ENCODE measurements at regions not wholly inside any gene's neighbourhood (a gene's known extent, or its start where the extent isn't known, plus 50 kb on each side); places are given as distances from the start of the nearest gene placed in this dataset.
"Not testable (repeated sequence)": the region's sequence is repeated elsewhere in the genome, so short reads cannot be mapped to it uniquely, and the experiment has no call there.

DNA sequence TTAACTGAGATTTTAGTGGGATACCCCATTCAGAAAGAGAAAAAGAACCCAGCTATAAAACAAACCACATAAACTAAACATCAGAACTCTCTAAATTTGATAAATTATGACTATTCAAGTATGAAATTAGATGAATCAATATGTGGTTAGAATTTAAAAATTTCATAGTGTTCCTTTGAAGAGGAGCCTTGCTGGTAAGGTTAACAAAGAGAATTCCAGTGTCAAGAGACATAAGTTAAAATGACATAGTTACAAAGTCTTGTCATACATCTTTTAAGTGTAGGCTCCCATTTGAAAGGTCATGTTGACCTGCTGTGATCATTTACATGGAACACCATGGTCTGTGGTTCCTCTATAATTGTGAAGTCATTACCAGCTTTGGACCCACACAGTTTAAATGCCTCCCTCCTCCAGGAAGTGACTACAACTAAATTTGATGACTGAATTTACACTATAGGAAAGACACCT is 231.6 kb upstream of the ETAA1 start:
- no peak for TF ChIP-seq CTCF (conservative IDR thresholded peaks at IDR 0.05)
- Mint-ChIP-seq H3K4me1 (peaks cover 3% of the 10 kb centered on the region), H3K27ac (no peak overlapping the region), H3K27me3 (ENCODE audit: insufficient read depth) (no peaks in the 10 kb centered on the region), H3K36me3 (ENCODE audit: low read depth) (no peaks in the 10 kb centered on the region), H3K4me3 (no peak overlapping the region), H3K9me3 (peaks cover 6% of the 10 kb centered on the region)
- no peak for DNase-seq
- no peaks in the 10 kb centered on the region for H3K27me3 ChIP-seq (ENCODE audit: control insufficient read depth, insufficient read depth, low read length, poor library complexity, severe bottlenecking)
- no peak overlapping the region for H3K4me3 ChIP-seq (ENCODE audit: low read length)
- no peak overlapping the region for H3K9ac ChIP-seq (ENCODE audit: extremely low read depth, low read length, poor library complexity, severe bottlenecking)
- H3K36me3 ChIP-seq (ENCODE audit: control insufficient read depth, insufficient read depth, low read length): no peaks in the 10 kb centered on the region
- H3K27ac ChIP-seq (ENCODE audit: low read depth, low read length): no peak overlapping the region
- H3K9me3 ChIP-seq (ENCODE audit: control insufficient read depth, low read length): peaks cover 5% of the 10 kb centered on the region
- H3K4me1 ChIP-seq (ENCODE audit: control insufficient read depth, insufficient read depth, low read length): no peaks in the 10 kb centered on the region

- H3K4me3 ChIP-seq (ENCODE audit: low read length); H3K27ac Mint-ChIP-seq; H3K4me3 Mint-ChIP-seq; H3K27me3 Mint-ChIP-seq (ENCODE audit: insufficient read depth); H3K36me3 Mint-ChIP-seq (ENCODE audit: low read depth); H3K27ac ChIP-seq (ENCODE audit: low read depth, low read length); H3K4me1 Mint-ChIP-seq; H3K36me3 ChIP-seq (ENCODE audit: control insufficient read depth, insufficient read depth, low read length); H3K9me3 Mint-ChIP-seq; H3K9me3 ChIP-seq (ENCODE audit: control insufficient read depth, low read length); H3K27me3 ChIP-seq (ENCODE audit: control insufficient read depth, insufficient read depth, low read length, poor library complexity, severe bottlenecking); H3K4me1 ChIP-seq (ENCODE audit: control insufficient read depth, insufficient read depth, low read length); H3K9ac ChIP-seq (ENCODE audit: extremely low read depth, low read length, poor library complexity, severe bottlenecking); DNase-seq: not testable (repeated sequence)
- 71 to 78% methylated on average over 1 to 2 of the region's 2 CpGs for WGBS, 2 experiments (ENCODE audit: insufficient coverage in 1 of 2, insufficient read length in 1 of 2)
These were observed 230.6 kb upstream of the ETAA1 start for GRCh38 chr2:67166511-67166910.

DNA sequence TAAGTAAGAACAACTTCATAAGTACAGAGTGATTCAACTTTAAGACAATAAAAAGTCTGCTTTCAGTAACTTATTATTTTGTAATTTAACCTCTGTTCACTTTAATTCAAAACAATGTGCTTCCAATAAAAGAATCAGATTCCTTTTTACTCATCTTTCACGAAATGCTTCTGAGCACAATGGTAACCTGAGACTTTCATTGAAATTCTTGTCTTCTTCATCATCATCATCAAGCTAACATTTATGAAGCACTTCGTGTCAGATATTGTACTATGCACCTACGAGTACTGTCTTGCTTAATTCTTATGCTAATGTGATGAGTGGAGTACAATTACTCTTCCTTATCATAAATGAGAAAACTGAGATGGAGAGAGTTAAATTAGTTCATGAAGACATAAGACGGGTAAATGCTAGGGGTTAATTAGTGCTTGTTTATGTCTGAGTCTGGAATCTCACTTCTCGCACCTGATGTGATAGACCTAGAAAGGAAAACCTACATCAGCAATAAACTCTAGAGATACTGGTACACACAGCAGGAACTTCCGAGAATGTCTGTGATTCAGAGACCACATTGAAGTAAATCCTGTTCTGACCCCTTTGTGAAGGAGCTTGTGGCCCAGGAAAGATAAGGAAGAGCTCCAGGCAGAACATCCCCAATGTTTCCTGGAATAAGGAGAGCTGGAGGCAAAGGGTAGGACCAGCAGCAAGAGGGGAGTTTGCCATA is 227.6 kb upstream of the ETAA1 start:
- Histone ChIP-seq H3K9ac (ENCODE audit: extremely low read depth, low read length, poor library complexity, severe bottlenecking) (no peak overlapping the region), H3K27me3 (ENCODE audit: control insufficient read depth, insufficient read depth, low read length, poor library complexity, severe bottlenecking) (no peaks in the 10 kb centered on the region), H3K4me1 (ENCODE audit: control insufficient read depth, insufficient read depth, low read length) (peaks cover 4% of the 10 kb centered on the region), H3K36me3 (ENCODE audit: control insufficient read depth, insufficient read depth, low read length) (no peaks in the 10 kb centered on the region), H3K9me3 (ENCODE audit: control insufficient read depth, low read length) (peaks cover 5% of the 10 kb centered on the region), H3K27ac (ENCODE audit: low read depth, low read length) (no peak overlapping the region), H3K4me3 (ENCODE audit: low read length) (no peak overlapping the region)
- no peak for DNase-seq
- 85 to 90% methylated on average over 3 to 6 of the region's 6 CpGs for WGBS, 2 experiments (ENCODE audit: insufficient coverage in 1 of 2, insufficient read length in 1 of 2)
- Mint-ChIP-seq H3K36me3 (ENCODE audit: low read depth) (no peaks in the 10 kb centered on the region), H3K27me3 (ENCODE audit: insufficient read depth) (no peaks in the 10 kb centered on the region), H3K27ac (no peak overlapping the region), H3K4me3 (no peak overlapping the region), H3K4me1 (peaks cover 8% of the 10 kb centered on the region), H3K9me3 (peaks cover 6% of the 10 kb centered on the region)
- TF ChIP-seq CTCF (conservative IDR thresholded peaks at IDR 0.05): no peak

DNA sequence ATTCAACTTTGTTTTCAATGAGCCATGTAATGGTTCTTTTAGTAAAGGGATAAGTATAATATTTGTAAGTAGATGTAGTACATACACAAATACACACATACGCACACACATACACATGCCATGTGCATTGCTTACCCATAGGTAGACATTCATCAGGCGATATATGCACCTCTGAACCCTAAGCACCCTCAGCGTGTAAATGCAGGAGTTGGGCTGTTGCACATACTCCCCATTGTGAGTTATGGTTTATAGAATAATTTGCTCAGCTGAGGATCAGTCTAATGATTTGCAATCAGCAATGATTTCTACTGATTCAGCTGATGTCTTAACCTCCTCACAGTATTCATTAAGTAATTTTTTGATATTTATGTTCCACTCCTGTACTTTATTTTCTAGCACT is 217.6 kb upstream of the ETAA1 start:
- H3K4me3 Mint-ChIP-seq: no peak overlapping the region
- H3K27me3 Mint-ChIP-seq (ENCODE audit: insufficient read depth): no peaks in the 10 kb centered on the region
- Histone ChIP-seq H3K36me3 (ENCODE audit: control insufficient read depth, insufficient read depth, low read length) (no peaks in the 10 kb centered on the region), H3K27me3 (ENCODE audit: control insufficient read depth, insufficient read depth, low read length, poor library complexity, severe bottlenecking) (no peaks in the 10 kb centered on the region), H3K27ac (ENCODE audit: low read depth, low read length) (no peak overlapping the region), H3K9ac (ENCODE audit: extremely low read depth, low read length, poor library complexity, severe bottlenecking) (no peak overlapping the region), H3K4me1 (ENCODE audit: control insufficient read depth, insufficient read depth, low read length) (no peaks in the 10 kb centered on the region), H3K4me3 (ENCODE audit: low read length) (no peak overlapping the region), H3K9me3 (ENCODE audit: control insufficient read depth, low read length) (no peaks in the 10 kb centered on the region)
- WGBS, 2 experiments (ENCODE audit: insufficient coverage in 1 of 2, insufficient read length in 1 of 2): 95 to 100% methylated on average over 2 to 3 of the region's 3 CpGs
- no peaks in the 10 kb centered on the region for H3K9me3 Mint-ChIP-seq
- DNase-seq: no peak
- H3K36me3 Mint-ChIP-seq (ENCODE audit: low read depth): peaks cover 7% of the 10 kb centered on the region
- TF ChIP-seq CTCF (conservative IDR thresholded peaks at IDR 0.05): no peak
- no peaks in the 10 kb centered on the region for H3K4me1 Mint-ChIP-seq
- H3K27ac Mint-ChIP-seq: no peak overlapping the region
